Glomerular endothelial cell (primary cell): ENCODE measurements at regions not wholly inside any gene's neighbourhood (a gene's known extent, or its start where the extent isn't known, plus 50 kb on each side); places are given as distances from the start of the nearest gene placed in this dataset.

ENCODE experiments used
- DNase-seq: peaks from one replicate; pipeline ENCODE4 v3.0.0-alpha.2; 2011; ENCODE audit warnings: low read depth, low spot score; ENCODE audit errors: extremely low read depth

GRCh38 chr9:129476821-129477611, 143.9 kb downstream of the C9orf50 start:
- DNase-seq, result no peak

GRCh38 chr9:129474740-129475404, 146.0 kb downstream of the C9orf50 start:
- no peak for DNase-seq

GRCh38 chr9:129473523-129474244, 147.2 kb downstream of the C9orf50 start:
- DNase-seq, result no peak

GRCh38 chr9:129472651-129473102, 148.2 kb downstream of the C9orf50 start:
- DNase-seq, result no peak

- no peak for DNase-seq
Measured at GRCh38 chr9:129471201-129472019, 149.5 kb downstream of the C9orf50 start.

GRCh38 chr9:129469988-129470316, 150.9 kb downstream of the C9orf50 start:
- DNase-seq, result no peak

GRCh38 chr9:129469188-129469987, 151.5 kb downstream of the C9orf50 start:
- no peak for DNase-seq

GRCh38 chr9:129467739-129468666, 152.9 kb downstream of the C9orf50 start:
- no peak for DNase-seq

GRCh38 chr9:129467004-129467588, 153.8 kb downstream of the C9orf50 start:
- DNase-seq, result no peak

- DNase-seq, result no peak
Measured at GRCh38 chr9:129465834-129466535, 154.9 kb downstream of the C9orf50 start.

GRCh38 chr9:129464972-129465833, 155.7 kb downstream of the C9orf50 start:
- DNase-seq, result no peak

GRCh38 chr9:129463994-129464393, 156.9 kb downstream of the C9orf50 start:
- no peak for DNase-seq

GRCh38 chr9:129463477-129463876, 157.4 kb downstream of the C9orf50 start:
- no peak for DNase-seq

GRCh38 chr9:129462360-129462759, 158.5 kb downstream of the C9orf50 start:
- DNase-seq, result no peak

- peak; percentile 61 for DNase-seq
Measured at GRCh38 chr9:129460323-129461261, 160.3 kb downstream of the C9orf50 start.
